PC-3 (cell line): ENCODE measurements at regions not wholly inside any gene's neighbourhood (a gene's known extent, or its start where the extent isn't known, plus 50 kb on each side); places are given as distances from the start of the nearest gene placed in this dataset.
"Not testable (repeated sequence)": the region's sequence is repeated elsewhere in the genome, so short reads cannot be mapped to it uniquely, and the experiment has no call there.

Experiments used
- ATAC-seq: fragments of 200-7000 bp; cut with Tn5 transposase; 2 replicates; pipeline ENCODE4 v1.9.1; 2020; ENCODE audit warnings: mild to moderate bottlenecking, moderate library complexity
- BruUV-seq: library from RNA; stranded (reverse); fragments of 400-500 nt; replicated peaks from 2 replicates; lab custom pipeline; 2021; lab: Mats Ljungman, UMichigan
- CTCF ChIA-PET: fragments of 300-600 bp; sonication (Branson Sonifier 250); formaldehyde crosslinking; loops from one replicate; lab custom pipeline; 2022; ENCODE audit warnings: antibody characterized with exemption; lab: Charles Lee
- POLR2A ChIA-PET: fragments of 300-600 bp; sonication (Branson Sonifier 250); formaldehyde crosslinking; loops from one replicate; lab custom pipeline; 2022; ENCODE audit warnings: antibody characterized with exemption; ENCODE audit not compliant: unreplicated experiment; lab: Charles Lee
- DNase-seq: peaks from one replicate; pipeline ENCODE4 v3.0.0-alpha.2; 2015
- H2AFZ ChIP-seq: fragments of 300-600 bp; sonication (generic); 2 replicates; pipeline ENCODE4 v1.6.0; 2016; ENCODE audit warnings: antibody characterized with exemption, low read length
- H3F3A ChIP-seq: fragments of 300-600 bp; sonication (generic); one replicate; pipeline ENCODE4 v1.6.0; 2017; ENCODE audit warnings: antibody characterized with exemption, low read length, control low read depth, mild to moderate bottlenecking; ENCODE audit not compliant: unreplicated experiment
- H3K27ac ChIP-seq: fragments of 300-600 bp; sonication (generic); 2 replicates; pipeline ENCODE4 v1.5.1; 2016; ENCODE audit warnings: mild to moderate bottlenecking, low read length
- H3K27me3 ChIP-seq: fragments of 300-600 bp; sonication (generic); 2 replicates; pipeline ENCODE4 v1.6.1; 2016; ENCODE audit warnings: low read length, mixed read lengths
- H3K36me3 ChIP-seq: fragments of 300-600 bp; sonication (generic); 2 replicates; pipeline ENCODE4 v1.6.1; 2016; ENCODE audit warnings: low read depth, mixed run types, low read length, mixed read lengths
- H3K4me1 ChIP-seq: fragments of 300-600 bp; sonication (generic); 2 replicates; pipeline ENCODE4 v1.5.1; 2016; ENCODE audit warnings: low read length; ENCODE audit not compliant: insufficient read depth
- H3K4me2 ChIP-seq: fragments of 300-600 bp; sonication (generic); 2 replicates; pipeline ENCODE4 v1.6.0; 2016; ENCODE audit warnings: low read length
- H3K4me3 ChIP-seq: fragments of 300-600 bp; sonication (generic); 2 replicates; pipeline ENCODE4 v1.5.1; 2016; ENCODE audit warnings: mild to moderate bottlenecking, low read length, mixed read lengths
- H3K79me2 ChIP-seq: fragments of 300-600 bp; sonication (generic); 2 replicates; pipeline ENCODE4 v1.6.1; 2017; ENCODE audit warnings: low read length, mixed read lengths
- H3K9ac ChIP-seq: fragments of 300-600 bp; sonication (generic); 2 replicates; pipeline ENCODE4 v1.6.0; 2016; ENCODE audit warnings: mild to moderate bottlenecking, low read length
- H3K9me2 ChIP-seq: fragments of 300-600 bp; sonication (generic); replicated peaks from 2 replicates; pipeline ENCODE4 v1.6.1; 2016; ENCODE audit warnings: mixed run types, low read length, mixed read lengths
- H3K9me3 ChIP-seq: fragments of 300-600 bp; sonication (generic); 2 replicates; pipeline ENCODE4 v1.6.1; 2016; ENCODE audit warnings: low read length, mixed read lengths
- H4K20me1 ChIP-seq: fragments of 300-600 bp; sonication (generic); 2 replicates; pipeline ENCODE4 v1.6.1; 2016; ENCODE audit warnings: low read length, mixed read lengths
- EZH2 ChIP-seq: fragments of 300-600 bp; sonication (generic); IDR thresholded peaks from one replicate; pipeline ENCODE4 v1.6.1; 2017; ENCODE audit warnings: antibody characterized with exemption, mild to moderate bottlenecking, low read length; ENCODE audit not compliant: unreplicated experiment
- EZH2phosphoT487 ChIP-seq: fragments of 300-600 bp; sonication (generic); IDR thresholded peaks from 2 replicates; pipeline ENCODE4 v1.6.1; 2018; ENCODE audit warnings: mild to moderate bottlenecking, antibody characterized with exemption, low read length, borderline replicate concordance
- intact Hi-C: fragments of 100-400 bp; cut with micrococcal nuclease; formaldehyde crosslinking; loops from 2 replicates; pipeline ENCODE4 v1.9.0; 2023
- TF ChIP-seq, protein P1 (sequence below): fragments of 300-600 bp; sonication (generic); conservative IDR thresholded peaks from 2 replicates; pipeline ENCODE4 v1.5.1; 2017; ENCODE audit warnings: antibody characterized with exemption, low read depth, mild to moderate bottlenecking, low read length

DNA sequence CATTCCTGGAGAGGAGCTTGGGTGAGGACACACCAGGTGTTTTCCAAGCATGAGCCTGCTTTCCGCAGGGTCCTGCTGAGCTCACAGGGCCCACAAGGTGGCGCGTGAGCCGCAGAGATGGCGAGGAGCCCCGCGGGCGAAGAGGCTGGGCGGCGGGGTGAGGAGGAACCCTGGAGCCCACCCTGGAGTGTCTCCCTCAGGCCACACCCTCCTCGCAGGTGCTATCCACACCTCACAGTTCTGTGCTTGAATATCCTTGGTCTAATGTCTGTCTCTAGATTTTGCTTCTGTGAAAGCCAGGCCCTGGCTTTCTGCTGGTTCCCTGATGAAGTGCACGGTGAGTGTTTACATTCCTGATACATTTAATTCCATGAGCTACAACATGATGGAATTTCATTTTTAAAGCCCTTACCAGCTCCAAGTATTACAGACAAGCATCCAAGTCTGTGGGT is 433.6 kb downstream of the ACTR3B start:
- H3K4me2 ChIP-seq, result no peak overlapping the region
- H3K9me3 ChIP-seq, result no peaks in the 10 kb centered on the region
- H3K27ac ChIP-seq, result no peak overlapping the region
- ATAC-seq, result peak; percentile 55; the same call in 1 of the 2 replicates
- no peak overlapping the region for H3K4me3 ChIP-seq
- ChIA-PET POLR2A (no interaction called here), CTCF (no interaction called here)
- H3K9me2 ChIP-seq, result no peaks in the 10 kb centered on the region
- H4K20me1 ChIP-seq, result no peaks in the 10 kb centered on the region
- peak; percentile 27 for DNase-seq
- intact Hi-C loops, result no loop called here
- no peaks in the 10 kb centered on the region for H3K27me3 ChIP-seq
- BruUV-seq, result no TSS peak
- no peak overlapping the region for H2AFZ ChIP-seq
- H3K4me1 ChIP-seq, result no peaks in the 10 kb centered on the region
- TF ChIP-seq, protein P1, sequence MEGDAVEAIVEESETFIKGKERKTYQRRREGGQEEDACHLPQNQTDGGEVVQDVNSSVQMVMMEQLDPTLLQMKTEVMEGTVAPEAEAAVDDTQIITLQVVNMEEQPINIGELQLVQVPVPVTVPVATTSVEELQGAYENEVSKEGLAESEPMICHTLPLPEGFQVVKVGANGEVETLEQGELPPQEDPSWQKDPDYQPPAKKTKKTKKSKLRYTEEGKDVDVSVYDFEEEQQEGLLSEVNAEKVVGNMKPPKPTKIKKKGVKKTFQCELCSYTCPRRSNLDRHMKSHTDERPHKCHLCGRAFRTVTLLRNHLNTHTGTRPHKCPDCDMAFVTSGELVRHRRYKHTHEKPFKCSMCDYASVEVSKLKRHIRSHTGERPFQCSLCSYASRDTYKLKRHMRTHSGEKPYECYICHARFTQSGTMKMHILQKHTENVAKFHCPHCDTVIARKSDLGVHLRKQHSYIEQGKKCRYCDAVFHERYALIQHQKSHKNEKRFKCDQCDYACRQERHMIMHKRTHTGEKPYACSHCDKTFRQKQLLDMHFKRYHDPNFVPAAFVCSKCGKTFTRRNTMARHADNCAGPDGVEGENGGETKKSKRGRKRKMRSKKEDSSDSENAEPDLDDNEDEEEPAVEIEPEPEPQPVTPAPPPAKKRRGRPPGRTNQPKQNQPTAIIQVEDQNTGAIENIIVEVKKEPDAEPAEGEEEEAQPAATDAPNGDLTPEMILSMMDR, result peak; percentile 63
- no peak for TF ChIP-seq EZH2phosphoT487
- no peaks in the 10 kb centered on the region for H3K36me3 ChIP-seq
- no peak overlapping the region for H3K9ac ChIP-seq
- H3K79me2 ChIP-seq, result no peaks in the 10 kb centered on the region
- H3F3A ChIP-seq, result no peaks in the 10 kb centered on the region

DNA sequence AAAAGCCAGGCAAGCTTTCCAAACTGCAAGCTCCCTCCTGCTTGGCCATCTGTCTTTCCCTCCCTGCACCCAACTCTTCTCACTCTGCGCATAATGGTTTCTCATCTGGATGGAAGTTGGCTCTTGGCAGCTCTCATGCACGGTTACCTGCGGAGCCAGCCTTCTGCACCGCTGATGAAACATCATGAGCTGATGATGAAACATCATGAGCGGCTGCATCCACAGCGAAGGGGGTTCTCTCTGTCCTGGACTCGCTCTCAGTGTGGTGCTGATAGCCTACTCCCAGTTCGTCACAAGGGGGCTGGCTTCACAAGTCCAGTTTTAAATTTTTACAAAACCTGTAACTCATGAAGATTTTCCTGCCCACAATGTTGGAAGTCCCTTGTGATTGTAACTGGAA is 457.5 kb downstream of the ACTR3B start:
- H3K9me3 ChIP-seq, result 0 out of 2 replicates have a peak, but pooled peaks cover 3% of the 10 kb centered on the region
- H3K36me3 ChIP-seq, result no peaks in the 10 kb centered on the region
- no peaks in the 10 kb centered on the region for H4K20me1 ChIP-seq
- POLR2A ChIA-PET, result no interaction called here
- CTCF ChIA-PET, result no interaction called here
- H3K9ac ChIP-seq, result no peak overlapping the region
- no peaks in the 10 kb centered on the region for H3F3A ChIP-seq
- H3K4me3 ChIP-seq, result no peak overlapping the region
- intact Hi-C loops, result no loop called here
- no peaks in the 10 kb centered on the region for H3K9me2 ChIP-seq
- H3K4me1 ChIP-seq, result no peaks in the 10 kb centered on the region
- BruUV-seq, result no TSS peak
- DNase-seq (no peak), ATAC-seq (no peak)
- no peak overlapping the region for H2AFZ ChIP-seq
- no peaks in the 10 kb centered on the region for H3K79me2 ChIP-seq
- H3K4me2 ChIP-seq, result no peak overlapping the region
- no peak overlapping the region for H3K27ac ChIP-seq
- TF ChIP-seq EZH2 (no peak), EZH2phosphoT487 (no peak)
- TF ChIP-seq, protein P1, result no peak
- H3K27me3 ChIP-seq, result no peaks in the 10 kb centered on the region

GRCh38 chr7:153224890-153225289 is 465.3 kb downstream of the ACTR3B start:
- Histone ChIP-seq H3K36me3 (no peaks in the 10 kb centered on the region), H3K9me3 (0 out of 2 replicates have a peak, but pooled peaks cover 11% of the 10 kb centered on the region), H4K20me1 (no peaks in the 10 kb centered on the region), H3F3A (no peaks in the 10 kb centered on the region), H3K9me2 (no peaks in the 10 kb centered on the region), H3K4me3 (no peak overlapping the region), H2AFZ (no peak overlapping the region), H3K27ac (no peak overlapping the region), H3K9ac (no peak overlapping the region), H3K79me2 (no peaks in the 10 kb centered on the region), H3K4me2 (no peak overlapping the region), H3K4me1 (no peaks in the 10 kb centered on the region), H3K27me3 (no peaks in the 10 kb centered on the region)
- CTCF ChIA-PET, result no interaction called here
- DNase-seq (no peak), ATAC-seq (no peak)
- POLR2A ChIA-PET, result no interaction called here
- intact Hi-C loops, result no loop called here
- TF ChIP-seq EZH2, result no peak
- TF ChIP-seq, protein P1, result no peak
- no peak for TF ChIP-seq EZH2phosphoT487
- no TSS peak for BruUV-seq

DNA sequence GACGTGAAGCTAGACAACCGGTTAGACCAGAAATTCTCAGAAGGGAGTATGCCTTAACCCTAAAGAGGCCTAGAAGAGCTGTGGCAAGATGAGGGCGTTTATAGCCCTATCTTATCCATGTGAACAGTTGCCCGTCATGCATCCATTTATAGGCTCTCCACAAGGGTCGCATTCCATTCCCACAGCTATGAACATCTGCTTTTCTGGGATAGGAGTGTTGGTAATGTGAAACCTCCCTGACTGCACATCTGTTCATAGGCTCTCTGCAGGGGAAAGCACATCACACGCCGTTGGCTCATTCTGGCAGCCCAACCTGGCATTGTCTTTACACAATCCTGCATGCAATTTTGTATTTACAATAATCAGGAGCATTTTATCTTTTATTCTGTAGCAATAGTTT is 485.6 kb downstream of the ACTR3B start:
- H2AFZ ChIP-seq, H3K27ac ChIP-seq, POLR2A ChIA-PET, H3K4me3 ChIP-seq, H3K9me2 ChIP-seq, BruUV-seq, H3K36me3 ChIP-seq, intact Hi-C loops, H3K27me3 ChIP-seq, H3K79me2 ChIP-seq, CTCF ChIA-PET, H3F3A ChIP-seq, H3K4me2 ChIP-seq, H4K20me1 ChIP-seq, DNase-seq, ATAC-seq, H3K9ac ChIP-seq, H3K9me3 ChIP-seq, H3K4me1 ChIP-seq: not testable (repeated sequence)
